OCI-LY3 (cell line): ENCODE measurements at regions not wholly inside any gene's neighbourhood (a gene's known extent, or its start where the extent isn't known, plus 50 kb on each side); places are given as distances from the start of the nearest gene placed in this dataset.

Source experiments
- H2AFZ ChIP-seq: fragments of 200-600, 300-600 bp; shearing (Covaris generic); 2 replicates; pipeline ENCODE4 v1.6.0; 2014; ENCODE audit warnings: antibody characterized with exemption, low read depth, low read length
- H3K27ac ChIP-seq: fragments of 200-600, 300-600 bp; sonication (generic); 2 replicates; pipeline ENCODE4 v1.5.1; 2014; ENCODE audit warnings: mild to moderate bottlenecking, low read length, moderate library complexity, mixed read lengths
- H3K27me3 ChIP-seq: fragments of 200-600, 300-600 bp; sonication (generic); 2 replicates; pipeline ENCODE4 v1.6.1; 2014; ENCODE audit warnings: low read depth, low read length, mixed read lengths
- H3K36me3 ChIP-seq: fragments of 200-600, 300-600 bp; sonication (generic); replicated peaks from 2 replicates; pipeline ENCODE3; 2014; ENCODE audit warnings: low read depth, low read length, mixed read lengths
- H3K4me1 ChIP-seq: fragments of 300-600, 200-600 bp; sonication (generic); 2 replicates; pipeline ENCODE4 v1.6.1; 2014; ENCODE audit warnings: low read length, mixed read lengths
- H3K4me2 ChIP-seq: fragments of 200-600, 300-600 bp; sonication (generic); 2 replicates; pipeline ENCODE4 v1.6.1; 2014; ENCODE audit warnings: low read length, mixed read lengths
- H3K4me3 ChIP-seq: fragments of 300-600, 200-600 bp; sonication (generic); 2 replicates; pipeline ENCODE4 v1.5.1; 2014; ENCODE audit warnings: antibody characterized with exemption, mild to moderate bottlenecking, low read length, moderate library complexity
- H3K79me2 ChIP-seq: fragments of 300-600, 200-600 bp; shearing (Covaris generic); 2 replicates; pipeline ENCODE4 v1.6.1; 2014; ENCODE audit warnings: mild to moderate bottlenecking, low read length, mixed read lengths
- H3K9ac ChIP-seq: fragments of 300-600, 200-600 bp; shearing (Covaris generic); 2 replicates; pipeline ENCODE4 v1.6.0; 2014; ENCODE audit warnings: mild to moderate bottlenecking, low read length, moderate library complexity
- H3K9me3 ChIP-seq: fragments of 200-600, 300-600 bp; shearing (Covaris generic); 2 replicates; pipeline ENCODE4 v1.6.1; 2014; ENCODE audit warnings: low read length, mixed read lengths; ENCODE audit not compliant: insufficient read depth
- H4K20me1 ChIP-seq: fragments of 200-600, 300-600 bp; sonication (generic); 2 replicates; pipeline ENCODE4 v1.6.1; 2016; ENCODE audit warnings: low read length, mixed read lengths; ENCODE audit not compliant: insufficient read depth
- EZH2phosphoT487 ChIP-seq: fragments of 200-600 bp; shearing (Covaris generic); IDR thresholded peaks from 2 replicates; pipeline ENCODE4 v1.6.1; 2018; ENCODE audit warnings: antibody characterized with exemption, mixed run types, low read depth
- TF ChIP-seq, protein P1 (sequence below): fragments of 200-600, 300-600 bp; sonication (generic); IDR thresholded peaks from 2 replicates; pipeline ENCODE4 v1.5.1; 2014; ENCODE audit warnings: antibody characterized with exemption, low read length, low read depth

DNA sequence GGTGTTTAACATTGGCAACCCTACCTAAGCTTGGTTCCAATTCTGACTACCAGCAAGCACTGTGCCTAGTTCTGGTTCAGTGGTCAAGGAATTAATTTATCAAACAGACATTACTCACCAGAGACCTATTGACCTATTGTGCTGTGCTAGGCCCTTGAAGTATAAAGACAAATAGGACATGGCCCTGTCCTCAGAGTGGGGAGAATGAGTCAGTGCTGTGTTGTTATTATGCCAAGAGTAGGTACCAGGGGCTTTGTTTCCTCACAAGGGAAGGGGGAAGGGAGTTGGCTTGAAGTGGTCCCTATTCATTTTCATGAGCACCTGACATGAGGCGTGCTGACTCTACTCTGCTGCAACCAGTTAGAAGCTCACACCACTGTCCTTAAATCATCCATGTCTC is 62.6 kb upstream of the PLPP4 start:
- no peak overlapping the region for H2AFZ ChIP-seq
- no peak for TF ChIP-seq EZH2phosphoT487
- TF ChIP-seq, protein P1, sequence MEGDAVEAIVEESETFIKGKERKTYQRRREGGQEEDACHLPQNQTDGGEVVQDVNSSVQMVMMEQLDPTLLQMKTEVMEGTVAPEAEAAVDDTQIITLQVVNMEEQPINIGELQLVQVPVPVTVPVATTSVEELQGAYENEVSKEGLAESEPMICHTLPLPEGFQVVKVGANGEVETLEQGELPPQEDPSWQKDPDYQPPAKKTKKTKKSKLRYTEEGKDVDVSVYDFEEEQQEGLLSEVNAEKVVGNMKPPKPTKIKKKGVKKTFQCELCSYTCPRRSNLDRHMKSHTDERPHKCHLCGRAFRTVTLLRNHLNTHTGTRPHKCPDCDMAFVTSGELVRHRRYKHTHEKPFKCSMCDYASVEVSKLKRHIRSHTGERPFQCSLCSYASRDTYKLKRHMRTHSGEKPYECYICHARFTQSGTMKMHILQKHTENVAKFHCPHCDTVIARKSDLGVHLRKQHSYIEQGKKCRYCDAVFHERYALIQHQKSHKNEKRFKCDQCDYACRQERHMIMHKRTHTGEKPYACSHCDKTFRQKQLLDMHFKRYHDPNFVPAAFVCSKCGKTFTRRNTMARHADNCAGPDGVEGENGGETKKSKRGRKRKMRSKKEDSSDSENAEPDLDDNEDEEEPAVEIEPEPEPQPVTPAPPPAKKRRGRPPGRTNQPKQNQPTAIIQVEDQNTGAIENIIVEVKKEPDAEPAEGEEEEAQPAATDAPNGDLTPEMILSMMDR = no peak

DNA sequence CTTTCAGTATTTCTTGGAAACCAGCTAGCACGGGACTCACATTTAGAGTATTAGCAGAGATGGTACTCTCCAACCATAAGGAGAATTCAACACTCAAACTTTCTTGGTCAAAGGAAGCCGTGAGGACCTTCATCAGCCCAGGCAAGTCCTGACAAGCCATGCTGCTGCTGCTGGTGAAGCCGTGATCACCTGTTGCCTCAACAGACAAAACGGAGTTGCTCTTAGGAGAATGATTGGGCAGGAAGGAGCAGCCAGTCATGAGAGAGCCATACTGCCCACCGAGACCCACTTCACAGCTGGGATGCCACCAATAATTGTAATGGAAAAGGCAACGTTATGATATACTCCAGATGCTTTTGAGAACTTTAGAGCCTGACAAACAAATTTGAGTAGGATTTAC is 60.8 kb upstream of the PLPP4 start:
- H3K9ac ChIP-seq = no peak overlapping the region
- H3K79me2 ChIP-seq = no peaks in the 10 kb centered on the region
- no peaks in the 10 kb centered on the region for H3K36me3 ChIP-seq
- H3K4me2 ChIP-seq = no peak overlapping the region
- no peak overlapping the region for H3K27ac ChIP-seq
- no peak overlapping the region for H3K4me3 ChIP-seq
- H2AFZ ChIP-seq = no peak overlapping the region
- no peaks in the 10 kb centered on the region for H4K20me1 ChIP-seq
- H3K27me3 ChIP-seq = no peaks in the 10 kb centered on the region
- H3K9me3 ChIP-seq = no peaks in the 10 kb centered on the region
- TF ChIP-seq, protein P1 = no peak
- no peak for TF ChIP-seq EZH2phosphoT487
- no peaks in the 10 kb centered on the region for H3K4me1 ChIP-seq

More for the DNA sequence above, 62.6 kb upstream of the PLPP4 start:
- H3K27me3 ChIP-seq = no peaks in the 10 kb centered on the region
- H3K79me2 ChIP-seq = no peaks in the 10 kb centered on the region
- H3K9ac ChIP-seq = no peak overlapping the region
- no peaks in the 10 kb centered on the region for H3K4me1 ChIP-seq
- H4K20me1 ChIP-seq = no peaks in the 10 kb centered on the region
- H3K4me3 ChIP-seq = no peak overlapping the region
- H3K9me3 ChIP-seq = no peaks in the 10 kb centered on the region
- H3K36me3 ChIP-seq = no peaks in the 10 kb centered on the region
- no peak overlapping the region for H3K27ac ChIP-seq
- no peak overlapping the region for H3K4me2 ChIP-seq

DNA sequence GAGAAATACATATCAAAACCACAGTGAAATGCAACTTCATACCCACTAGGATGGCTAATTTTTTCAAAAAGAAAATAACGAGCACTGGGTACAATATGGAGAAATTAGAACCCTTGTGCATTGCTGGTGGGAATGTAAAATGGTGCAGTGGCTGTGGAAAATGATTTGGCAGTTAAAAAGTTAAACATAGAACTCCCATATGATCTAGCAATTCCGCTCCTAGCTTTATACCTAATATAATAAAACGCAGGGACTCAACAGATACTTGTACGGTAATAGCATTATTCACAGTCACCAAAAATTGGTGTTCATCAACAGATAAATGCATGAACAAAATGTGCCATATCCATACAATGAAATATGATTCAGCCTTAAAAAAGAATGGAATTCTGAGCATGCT is 58.8 kb upstream of the PLPP4 start:
- Histone ChIP-seq H3K9me3 (no peaks in the 10 kb centered on the region), H3K79me2 (no peaks in the 10 kb centered on the region), H3K4me1 (no peaks in the 10 kb centered on the region), H3K27me3 (no peaks in the 10 kb centered on the region), H4K20me1 (no peaks in the 10 kb centered on the region), H3K9ac (no peak overlapping the region), H3K27ac (no peak overlapping the region), H2AFZ (no peak overlapping the region), H3K4me3 (no peak overlapping the region), H3K36me3 (no peaks in the 10 kb centered on the region), H3K4me2 (no peak overlapping the region)
- TF ChIP-seq, protein P1 = no peak
- TF ChIP-seq EZH2phosphoT487 = no peak

DNA sequence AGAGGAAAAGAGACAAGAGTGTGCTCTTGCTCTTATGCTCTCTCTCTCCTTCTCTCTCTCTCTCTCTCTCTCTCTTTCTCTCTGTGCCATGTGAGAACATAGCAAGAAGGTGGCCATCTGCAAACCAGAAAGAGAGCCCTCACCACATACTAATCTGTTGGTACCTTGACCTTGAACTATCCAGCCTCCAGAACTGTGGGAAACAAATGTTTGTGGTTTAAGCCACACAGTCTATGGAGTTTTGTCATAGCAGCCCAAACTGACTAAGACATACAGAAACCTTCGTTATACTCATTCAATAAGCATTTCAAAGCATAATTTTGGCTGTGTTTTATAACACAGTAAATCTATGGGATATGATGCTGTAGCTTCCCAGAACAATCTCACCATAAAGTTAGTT is 56.4 kb upstream of the PLPP4 start:
- no peak overlapping the region for H3K4me3 ChIP-seq
- no peaks in the 10 kb centered on the region for H3K27me3 ChIP-seq
- no peak overlapping the region for H3K4me2 ChIP-seq
- no peak overlapping the region for H3K27ac ChIP-seq
- no peaks in the 10 kb centered on the region for H3K79me2 ChIP-seq
- H3K9ac ChIP-seq = no peak overlapping the region
- no peaks in the 10 kb centered on the region for H3K4me1 ChIP-seq
- no peaks in the 10 kb centered on the region for H3K9me3 ChIP-seq
- no peak overlapping the region for H2AFZ ChIP-seq
- H4K20me1 ChIP-seq = no peaks in the 10 kb centered on the region
- TF ChIP-seq, protein P1 = no peak
- TF ChIP-seq EZH2phosphoT487 = no peak
- H3K36me3 ChIP-seq = no peaks in the 10 kb centered on the region
